ENCODE measurements at regions not wholly inside any gene's neighbourhood (a gene's known extent, or its start where the extent isn't known, plus 50 kb on each side); places are given as distances from the start of the nearest gene placed in this dataset.

- DNase-seq: no peak
These were observed 534.9 kb downstream of the MIAT start for GRCh38 chr22:27192135-27192829.

DNA sequence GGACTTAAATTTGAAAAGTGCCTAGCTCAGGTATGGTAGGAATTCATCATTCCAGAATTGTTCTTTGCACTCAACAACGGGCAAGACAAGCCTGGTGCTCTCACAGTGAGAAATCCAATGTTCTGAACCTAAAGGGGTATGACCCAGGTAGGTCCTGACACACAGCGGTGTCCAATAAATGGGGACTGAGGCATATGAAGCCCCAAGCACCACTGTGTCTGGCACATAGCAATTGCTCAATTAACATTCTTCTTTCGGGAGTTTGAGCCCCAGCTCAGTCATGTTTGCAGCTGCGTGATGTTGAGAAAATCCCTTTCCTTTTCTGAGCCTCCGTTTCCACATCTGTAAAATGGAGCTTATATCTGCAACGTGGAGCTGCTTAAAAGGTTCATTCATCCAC, 535.8 kb downstream of the MIAT start:
- no peak for DNase-seq

GRCh38 chr22:27193636-27194035, 536.2 kb downstream of the MIAT start:
- DNase-seq: no peak

GRCh38 chr22:27194096-27194748, 536.8 kb downstream of the MIAT start:
- no peak for DNase-seq

DNA sequence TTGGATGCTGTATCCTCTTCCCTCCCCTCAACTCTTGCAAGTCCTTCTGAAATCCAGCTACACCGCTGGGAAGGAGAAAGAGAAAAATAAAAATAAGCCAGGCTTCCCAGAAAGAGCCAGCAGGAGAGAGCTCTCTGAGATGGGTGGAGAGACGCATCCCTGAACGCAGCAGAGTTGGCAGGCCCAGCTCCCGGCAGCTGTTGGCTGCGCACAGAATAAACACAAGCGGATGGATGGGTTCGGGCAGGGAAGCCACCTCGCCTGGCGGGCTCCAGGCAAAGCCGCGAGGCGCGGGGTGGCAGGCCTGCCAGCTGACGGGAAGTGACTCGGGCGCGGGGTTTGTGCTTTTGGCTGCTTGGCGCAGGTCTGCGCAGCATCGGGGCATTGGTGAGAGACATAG, 537.7 kb downstream of the MIAT start:
- no peak for DNase-seq

DNA sequence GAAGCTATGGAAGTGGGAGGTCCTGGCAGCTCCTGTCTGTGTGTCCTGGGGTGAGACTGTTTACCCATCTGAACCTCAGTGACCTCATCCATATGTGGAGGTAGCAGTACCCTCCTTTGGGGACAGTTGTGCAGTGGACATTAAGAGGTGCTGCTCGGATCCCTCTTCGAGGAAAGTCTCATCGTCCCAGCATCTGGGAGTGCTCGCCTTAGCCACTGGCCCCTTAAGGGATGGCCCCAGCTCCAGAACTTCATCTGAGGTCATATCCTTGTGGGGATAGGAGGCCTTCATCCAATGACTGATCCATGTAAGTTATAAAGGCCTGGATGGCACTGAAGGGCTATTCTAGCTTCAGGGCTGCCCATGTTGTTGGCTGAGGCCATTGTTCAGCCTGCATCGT, 538.1 kb downstream of the MIAT start:
- no peak for DNase-seq

DNA sequence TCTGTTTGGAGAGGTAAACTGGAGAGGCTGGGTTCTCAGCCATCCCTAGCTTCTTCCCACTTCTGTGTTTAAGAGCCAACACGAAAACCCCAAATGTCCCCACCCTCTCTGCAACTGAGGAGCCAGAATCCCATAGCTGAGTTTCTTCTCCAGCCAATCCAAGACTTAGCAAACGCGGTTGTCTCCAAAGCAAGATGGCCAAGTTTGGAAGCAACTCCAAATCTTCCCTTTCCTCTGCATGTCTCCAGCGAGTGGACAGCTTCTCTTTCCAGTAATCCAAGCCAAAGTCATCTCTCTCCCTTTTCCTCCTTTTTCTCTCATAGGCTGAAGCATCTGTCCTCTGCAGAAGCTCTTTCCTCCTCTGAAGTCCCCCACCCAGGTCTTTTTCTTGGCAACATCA, 539.2 kb downstream of the MIAT start:
- no peak for DNase-seq

GRCh38 chr22:27197052-27197451, 539.7 kb downstream of the MIAT start:
- DNase-seq: no peak

GRCh38 chr22:27197618-27198017, 540.2 kb downstream of the MIAT start:
- DNase-seq: no peak

DNA sequence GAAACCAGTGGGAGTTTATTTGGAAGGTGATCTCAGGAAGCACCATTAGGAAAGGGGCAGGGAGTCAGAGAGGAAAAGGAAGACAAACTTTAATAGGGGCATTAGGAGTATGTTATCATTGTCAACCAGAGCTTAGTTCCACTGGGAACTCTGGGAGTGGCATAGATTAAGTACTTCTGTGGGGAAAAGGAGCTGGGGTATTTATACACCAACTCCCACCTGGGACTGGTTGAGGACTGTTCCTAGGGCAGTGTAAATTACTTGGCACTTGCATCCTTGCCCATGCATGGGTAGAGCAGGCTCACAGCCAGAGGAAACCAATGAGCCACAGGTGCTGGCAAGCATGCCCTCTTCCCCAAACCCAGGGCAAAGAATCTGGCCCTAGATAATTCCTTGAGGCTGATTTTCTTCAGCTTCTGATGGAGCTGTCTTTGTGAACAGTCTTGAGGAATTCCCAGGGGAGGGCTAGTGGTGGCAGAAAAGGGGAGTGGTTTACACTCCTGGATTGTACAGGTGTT, 541.2 kb downstream of the MIAT start:
- no peak for DNase-seq

DNA sequence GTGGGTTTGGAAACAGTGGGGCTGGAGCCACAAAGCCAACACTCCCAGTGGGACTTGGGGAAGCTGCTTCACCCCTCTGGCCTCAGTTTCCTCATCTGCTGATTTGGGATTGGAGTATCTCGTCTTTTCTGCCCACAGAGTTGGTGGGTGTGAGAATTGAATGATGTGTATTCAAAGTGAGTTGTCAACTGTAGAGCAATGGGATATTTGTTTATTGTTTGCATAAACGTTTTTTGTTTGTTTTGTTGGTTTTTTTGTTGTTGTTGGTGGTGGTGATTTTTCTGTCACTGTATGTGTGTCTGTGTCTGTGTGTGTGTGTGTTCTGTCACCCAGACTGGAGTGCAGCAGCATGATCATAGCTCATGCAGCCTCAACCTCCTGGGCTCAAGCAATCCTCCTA, 542.0 kb downstream of the MIAT start:
- DNase-seq: no peak

DNA sequence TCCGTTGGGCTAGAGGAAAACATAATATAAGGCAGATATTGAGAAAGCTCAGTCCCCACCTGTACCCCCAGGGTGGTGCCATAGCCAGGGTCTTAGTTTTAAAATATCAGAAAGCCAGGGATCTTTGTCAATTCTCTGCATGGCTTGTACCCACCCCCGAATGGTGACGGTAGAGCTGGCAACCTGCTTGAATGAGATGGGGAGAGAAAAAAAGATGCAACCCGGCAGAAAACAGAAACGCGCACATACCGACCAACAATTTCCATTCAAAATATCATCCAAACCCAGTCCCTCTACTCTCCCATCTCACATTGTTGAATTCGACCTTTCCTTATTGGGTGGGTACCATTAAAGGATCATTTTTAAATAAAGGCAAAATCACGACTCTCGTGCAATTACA, 543.9 kb downstream of the MIAT start:
- DNase-seq: no peak

- DNase-seq: no peak
These were observed 544.4 kb downstream of the MIAT start for GRCh38 chr22:27201741-27202140.

DNA sequence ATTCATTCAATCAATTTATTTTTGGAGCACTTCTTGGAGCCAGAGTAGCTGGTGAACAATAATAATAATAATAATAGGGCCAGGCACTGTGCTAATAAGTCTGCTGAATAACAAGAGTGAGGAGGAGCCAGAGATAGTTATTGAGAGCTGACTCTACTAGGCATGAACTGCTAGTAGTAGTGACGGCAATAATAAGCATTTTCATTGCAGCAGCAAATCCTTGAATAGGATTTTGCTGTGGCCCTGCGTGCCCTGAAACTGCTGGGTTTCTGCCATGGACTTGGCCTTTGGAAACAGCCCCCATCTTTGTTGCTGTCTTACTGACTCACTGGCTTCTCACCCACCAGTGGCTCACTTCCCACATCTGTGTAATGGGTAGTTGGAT, 545.9 kb downstream of the MIAT start:
- DNase-seq: no peak

GRCh38 chr22:27204280-27204679, 546.9 kb downstream of the MIAT start:
- no peak for DNase-seq

DNA sequence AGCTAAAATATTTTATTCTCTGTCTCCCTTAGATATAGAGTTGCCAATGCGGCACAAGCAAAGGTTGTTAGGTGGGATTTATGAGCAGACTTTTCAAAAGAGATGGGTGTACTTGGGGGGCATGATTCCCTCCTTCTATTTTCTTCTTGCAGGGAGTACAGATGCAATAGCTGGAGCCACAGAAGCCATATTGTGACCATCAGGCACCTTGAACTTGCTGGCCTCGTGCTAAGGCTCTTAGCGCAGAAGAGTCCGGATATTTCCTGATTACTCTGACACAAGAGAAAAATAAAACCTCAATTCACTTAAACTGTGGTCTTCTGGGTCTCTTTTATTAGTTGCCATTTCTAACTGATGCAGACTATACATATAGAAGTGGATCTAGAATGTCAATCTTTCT, 547.4 kb downstream of the MIAT start:
- DNase-seq: no peak

DNA sequence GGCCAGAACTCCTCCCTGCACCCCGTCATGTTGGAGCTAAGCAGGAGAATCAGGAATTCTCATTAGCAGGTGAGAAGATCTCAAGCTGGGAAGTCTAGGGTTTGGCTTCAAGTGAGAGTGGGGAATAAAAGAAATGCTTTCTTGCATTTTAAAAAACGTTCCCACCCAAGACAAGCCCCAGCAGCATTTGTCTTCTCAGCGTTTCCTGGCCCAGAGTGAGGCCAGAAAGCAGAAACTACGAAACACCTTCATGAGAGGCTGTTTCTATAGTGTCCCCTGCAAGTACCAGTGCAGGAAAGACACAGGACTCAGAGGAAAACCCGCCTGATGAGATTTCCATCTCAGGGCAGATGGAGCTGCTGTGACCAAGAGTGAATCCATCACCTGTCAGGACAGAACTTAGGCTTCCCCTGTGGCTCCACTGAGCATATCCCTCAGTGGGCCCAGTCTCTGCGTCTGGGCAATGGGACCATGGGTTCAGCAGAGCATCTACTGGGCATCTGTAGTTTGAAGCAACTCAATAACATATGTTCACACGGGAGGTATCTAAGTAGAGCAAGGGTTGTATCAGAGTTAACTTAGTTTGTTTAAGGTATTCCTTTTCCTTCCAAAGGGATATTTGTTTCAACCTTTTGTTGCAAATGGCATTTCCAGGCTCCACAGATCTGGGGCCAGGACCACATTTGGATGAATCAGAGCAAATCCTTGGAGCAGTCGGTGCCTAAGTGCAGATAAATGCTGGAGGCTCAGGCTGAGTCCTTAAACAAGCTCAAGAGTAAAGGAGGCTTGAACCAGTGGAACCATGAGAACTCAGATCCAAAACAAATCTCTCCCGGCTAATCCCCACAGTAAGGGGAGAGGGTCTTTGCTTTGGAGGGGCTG, 548.3 kb downstream of the MIAT start:
- no peak for DNase-seq

DNA sequence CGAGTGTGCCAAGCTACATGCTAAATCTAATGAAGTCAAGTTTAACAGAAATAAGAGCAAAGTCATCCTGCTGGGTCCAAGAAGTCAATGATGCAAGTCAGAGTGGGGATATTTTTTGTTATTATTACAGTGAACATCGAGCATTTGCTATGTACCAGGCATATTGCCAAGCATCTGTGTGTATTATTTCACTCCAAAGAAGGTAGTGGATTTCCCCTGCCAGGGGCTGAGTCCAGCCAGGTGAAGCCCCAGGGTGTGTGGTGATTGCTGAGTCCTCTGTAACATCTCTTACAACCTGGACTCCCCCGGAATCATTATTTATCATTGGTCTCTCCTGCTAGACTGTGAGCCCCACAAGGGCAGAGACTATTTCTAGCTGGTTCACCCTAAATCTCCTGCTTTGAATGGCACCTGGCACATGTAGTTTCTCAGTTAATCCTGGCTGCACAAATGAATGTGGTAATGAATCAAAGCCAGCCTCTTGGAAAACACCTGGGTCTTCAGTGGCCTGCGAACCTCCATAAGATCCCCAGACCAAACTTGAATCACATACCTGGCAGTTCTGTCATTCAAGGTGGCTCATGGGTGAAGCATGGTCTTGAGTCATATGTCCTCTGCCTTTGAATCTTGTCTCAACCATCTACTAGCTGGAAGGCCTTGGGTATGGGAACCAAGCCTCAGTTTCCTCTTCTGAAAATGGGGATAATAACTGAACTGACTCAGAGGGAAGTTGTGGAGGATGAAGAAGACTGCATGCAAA, 549.2 kb downstream of the MIAT start:
- no peak for DNase-seq

DNA sequence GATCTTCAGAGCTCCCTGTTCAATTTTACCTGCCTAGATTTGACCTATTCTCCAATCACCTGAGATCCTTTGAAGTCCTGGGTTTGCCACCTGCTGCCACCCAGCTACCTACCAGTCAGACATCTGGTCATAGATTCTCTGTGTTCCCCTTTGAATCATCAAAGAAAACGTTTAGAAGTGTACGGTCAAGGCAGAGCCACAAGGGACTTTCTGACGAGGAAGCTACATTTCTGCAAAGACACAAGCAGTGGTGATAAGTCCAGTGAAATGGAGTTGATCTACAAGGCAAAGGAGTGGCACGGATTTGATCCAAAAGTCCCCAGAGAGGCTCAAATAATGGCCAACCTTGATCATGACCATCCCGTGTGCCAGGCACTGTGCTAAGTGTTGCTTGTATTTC, 549.9 kb downstream of the MIAT start:
- DNase-seq: no peak

- DNase-seq: no peak
These were observed 550.5 kb downstream of the MIAT start for GRCh38 chr22:27207907-27208306.

DNA sequence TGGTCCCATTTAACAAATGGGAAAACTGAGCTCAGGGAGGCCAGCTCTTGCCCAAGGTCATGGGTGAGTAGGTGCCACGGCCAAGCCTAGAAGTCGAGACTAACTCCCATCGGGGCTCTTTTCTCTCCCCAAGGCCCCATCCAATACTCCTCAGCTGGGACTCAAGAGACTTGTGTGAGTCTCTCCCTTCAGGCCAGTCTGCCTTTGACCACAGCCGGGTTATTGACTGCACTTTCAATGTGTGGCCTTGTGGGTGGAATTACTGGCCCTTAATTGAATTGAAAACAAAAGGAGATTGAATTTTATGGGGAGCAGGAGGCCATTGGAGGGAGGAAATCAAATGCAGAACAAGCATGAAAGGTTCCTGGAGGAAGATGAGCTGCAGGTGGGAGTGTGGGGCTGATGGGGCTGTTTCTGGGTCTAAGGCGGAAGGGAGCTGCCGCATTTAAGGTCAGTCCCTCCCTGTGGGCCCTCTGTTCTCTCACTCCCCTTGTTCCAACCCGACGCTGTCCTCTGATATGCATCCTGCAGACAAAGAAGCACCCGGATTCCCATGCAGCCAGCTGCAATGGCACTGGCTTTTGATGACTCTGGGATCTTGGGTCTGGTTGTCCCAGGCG, 552.8 kb downstream of the MIAT start:
- no peak for DNase-seq

DNA sequence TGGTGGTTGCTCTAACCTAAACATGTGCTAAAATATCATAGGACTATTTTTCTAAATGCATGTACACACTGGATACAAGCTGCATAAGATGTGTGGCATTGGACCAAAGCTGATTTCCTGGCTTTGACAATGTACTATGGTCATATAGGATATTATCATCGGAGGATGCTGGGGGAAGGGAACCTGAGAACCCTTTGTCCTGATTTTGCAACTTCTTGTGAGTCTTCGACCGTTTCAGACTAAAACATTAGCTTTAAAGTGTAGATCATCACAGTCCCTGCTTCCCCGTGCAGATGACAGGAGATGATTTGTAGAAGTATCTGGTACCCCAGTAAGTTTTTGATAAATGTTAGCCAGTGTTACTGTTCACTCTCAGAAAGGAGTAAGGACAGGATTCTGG, 554.7 kb downstream of the MIAT start:
- DNase-seq: no peak

Data from stimulated activated naive CD4-positive, alpha-beta T cell treated with Interleukin-2 at 50 U/mL for 16 hours (primary cell).